Gastrocnemius medialis (tissue), 4 donors: ENCODE measurements at regions not wholly inside any gene's neighbourhood (a gene's known extent, or its start where the extent isn't known, plus 50 kb on each side); places are given as distances from the start of the nearest gene placed in this dataset.
"Not testable (repeated sequence)": the region's sequence is repeated elsewhere in the genome, so short reads cannot be mapped to it uniquely, and the experiment has no call there.

Experiments used
- ATAC-seq, 2 donors: fragments of 150-250 bp; one replicate each; pipeline ENCODE4 v1.9.1; 2016
- DNase-seq, 2 donors: peaks; one replicate each; pipeline ENCODE4 v3.0.0-alpha.2; 2019
- H3K27ac ChIP-seq, 4 donors: fragments of 200-600 bp; sonication (generic); 1 replicate in 1 of 4; 2 replicates in 3 of 4; pipeline ENCODE4 v1.5.1; 2016 to 2018; ENCODE audit warnings: mild to moderate bottlenecking in 2 of 4, moderate library complexity in 1 of 4
- H3K27me3 ChIP-seq, 3 donors: fragments of 200-600 bp; sonication (generic) in 2 of 3; 1 replicate in 1 of 3; 2 replicates in 2 of 3; pipeline versions ENCODE4 v1.5.1 to v1.6.0; 2016 to 2019; ENCODE audit warnings: mild to moderate bottlenecking in 1 of 3, moderate library complexity in 1 of 3
- H3K36me3 ChIP-seq, 2 donors: fragments of 200-600 bp; sonication (generic) in 1 of 2; one replicate each; pipeline ENCODE4 v1.5.1; 2017 to 2018
- H3K4me1 ChIP-seq, 2 donors: fragments of 200-600 bp; sonication (generic) in 1 of 2; one replicate each; pipeline ENCODE4 v1.5.1; 2016 to 2017; ENCODE audit warnings: mild to moderate bottlenecking in 2 of 2
- H3K4me3 ChIP-seq, 4 donors: fragments of 200-600 bp; sonication (generic) in 3 of 4; 1 replicate in 1 of 4; 2 replicates in 3 of 4; pipeline ENCODE4 v1.5.1; 2016 to 2019; ENCODE audit warnings: mild to moderate bottlenecking in 2 of 4
- H3K9me3 ChIP-seq, 3 donors: fragments of 200-600 bp; sonication (generic) in 2 of 3; 1 replicate in 1 of 3; 2 replicates in 2 of 3; pipeline ENCODE4 v1.5.1; 2016 to 2019
- CTCF ChIP-seq, 5 experiments: fragments of 450-650 bp in 3 of 5; fragments of 200-600 bp in 2 of 5; sonication (generic) in 2 of 5; IDR thresholded peaks in 4 of 5; conservative IDR thresholded peaks in 1 of 5; 1 replicate in 4 of 5; 2 replicates in 1 of 5; pipeline ENCODE4 v1.5.1; 2016 to 2019; ENCODE audit warnings: antibody characterized with exemption in 5 of 5, mild to moderate bottlenecking in 3 of 5, moderate library complexity in 3 of 5
- POLR2A ChIP-seq, 2 donors: fragments of 450-650 bp; IDR thresholded peaks; one replicate each; pipeline ENCODE4 v1.6.1; 2017; ENCODE audit warnings: antibody characterized with exemption in 2 of 2, mild to moderate bottlenecking in 2 of 2, moderate library complexity in 2 of 2
- in situ Hi-C, 4 donors: fragments of 200-750 bp; cut with MboI; loops; one replicate each; pipeline versions ENCODE4 v1.15.0 to v1.8.0; 2017; ENCODE audit warnings: low sequenced_read_pairs in 4 of 4
- intact Hi-C: fragments of 100-400 bp; cut with DNase I; formaldehyde crosslinking; loops from one replicate; pipeline ENCODE4 v1.15.1; 2023; ENCODE audit warnings: low total_unique reads

DNA sequence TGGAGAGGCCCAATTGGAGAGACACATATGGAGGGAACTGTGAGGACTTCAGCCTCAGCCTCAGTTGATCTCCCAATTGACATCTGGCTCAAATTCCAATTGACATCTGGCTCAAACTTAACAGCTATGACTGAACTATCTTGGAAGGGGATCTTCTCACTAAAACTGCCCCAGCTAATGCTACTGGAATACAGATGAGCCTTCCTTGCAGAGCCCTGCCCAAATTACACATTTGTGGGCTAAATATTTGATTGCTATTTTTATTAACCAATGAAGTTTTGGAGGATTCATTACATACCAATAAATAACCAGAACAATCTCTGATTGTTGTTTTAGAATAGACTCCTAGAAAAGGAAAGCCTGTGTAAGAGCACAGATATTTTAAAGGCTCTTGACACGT is 189.0 kb upstream of the THUMPD2 start:
- DNase-seq (no peak), ATAC-seq (no peak)
- H3K27me3 ChIP-seq, result no peaks in the 10 kb centered on the region
- TF ChIP-seq POLR2A (IDR thresholded peaks at IDR 0.05), result no peak
- no peak for TF ChIP-seq CTCF (IDR thresholded peaks at IDR 0.05 in 4 of 5, conservative IDR thresholded peaks at IDR 0.05 in 1 of 5)
- H3K27ac ChIP-seq, result no peak overlapping the region
- intact Hi-C loops, result no loop called here
- no peaks in the 10 kb centered on the region for H3K9me3 ChIP-seq
- no peaks in the 10 kb centered on the region for H3K36me3 ChIP-seq
- no peak overlapping the region for H3K4me3 ChIP-seq
- in situ Hi-C loops, result no loop called here
- H3K4me1 ChIP-seq, result no peaks in the 10 kb centered on the region

DNA sequence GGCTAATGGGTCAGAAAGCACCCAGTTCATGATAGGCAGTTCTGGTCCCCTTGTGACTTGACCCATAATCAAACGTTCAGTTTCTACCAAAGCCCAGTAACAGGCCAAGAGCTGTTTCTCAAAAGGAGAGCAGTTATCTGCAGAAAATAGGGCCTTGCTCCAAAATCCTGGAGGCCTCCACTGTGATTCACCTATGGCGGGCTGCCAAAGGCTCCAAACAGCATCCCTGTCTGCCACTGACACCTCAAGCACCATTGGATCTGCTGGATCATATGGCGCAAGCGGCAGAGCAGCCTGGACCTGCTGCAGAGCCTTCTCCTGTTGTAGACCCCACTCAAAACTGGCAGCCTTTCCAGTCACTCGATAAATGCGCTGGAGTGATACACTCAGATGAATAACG is 181.6 kb upstream of the THUMPD2 start:
- H3K27ac ChIP-seq, in situ Hi-C loops, ATAC-seq, H3K36me3 ChIP-seq, H3K4me1 ChIP-seq, DNase-seq, intact Hi-C loops, H3K9me3 ChIP-seq, H3K27me3 ChIP-seq, H3K4me3 ChIP-seq: not testable (repeated sequence)

- Histone ChIP-seq H3K4me3 (no peak overlapping the region), H3K4me1 (no peaks in the 10 kb centered on the region), H3K27me3 (no peaks in the 10 kb centered on the region), H3K27ac (no peak overlapping the region), H3K9me3 (no peaks in the 10 kb centered on the region), H3K36me3 (no peaks in the 10 kb centered on the region)
- in situ Hi-C loops, result no loop called here
- intact Hi-C loops, result no loop called here
- no peak for ATAC-seq
- TF ChIP-seq CTCF (IDR thresholded peaks at IDR 0.05 in 4 of 5, conservative IDR thresholded peaks at IDR 0.05 in 1 of 5) (no peak), POLR2A (IDR thresholded peaks at IDR 0.05) (no peak)
- DNase-seq, result no peak
Measured at GRCh38 chr2:39954346-39954745, 175.3 kb upstream of the THUMPD2 start.

DNA sequence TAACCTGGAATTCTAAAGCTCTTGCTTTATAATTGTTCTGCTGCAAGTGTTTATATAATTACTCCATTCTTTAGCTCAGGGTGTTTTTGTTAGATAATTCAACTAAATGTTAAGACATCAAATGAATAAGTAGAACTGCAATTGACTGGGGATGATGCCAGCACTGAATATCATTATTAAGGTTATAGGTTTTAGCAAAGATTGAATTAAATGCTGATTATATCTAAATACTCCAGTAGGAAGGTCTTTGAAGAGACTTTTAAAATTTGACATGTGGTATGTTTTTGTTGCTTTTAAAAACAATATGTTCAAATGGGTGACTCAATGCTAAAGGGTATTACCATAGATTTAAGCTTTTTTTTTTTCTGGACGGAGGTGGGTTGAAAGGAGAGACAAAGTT is 170.1 kb upstream of the THUMPD2 start:
- Histone ChIP-seq H3K27me3 (no peaks in the 10 kb centered on the region), H3K4me1 (no peaks in the 10 kb centered on the region), H3K4me3 (no peak overlapping the region), H3K9me3 (no peaks in the 10 kb centered on the region), H3K27ac (no peak overlapping the region), H3K36me3 (no peaks in the 10 kb centered on the region)
- ATAC-seq (no peak), DNase-seq (no peak)
- TF ChIP-seq CTCF (IDR thresholded peaks at IDR 0.05 in 4 of 5, conservative IDR thresholded peaks at IDR 0.05 in 1 of 5) (no peak), POLR2A (IDR thresholded peaks at IDR 0.05) (no peak)
- intact Hi-C loops (no loop called here), in situ Hi-C loops (no loop called here)

DNA sequence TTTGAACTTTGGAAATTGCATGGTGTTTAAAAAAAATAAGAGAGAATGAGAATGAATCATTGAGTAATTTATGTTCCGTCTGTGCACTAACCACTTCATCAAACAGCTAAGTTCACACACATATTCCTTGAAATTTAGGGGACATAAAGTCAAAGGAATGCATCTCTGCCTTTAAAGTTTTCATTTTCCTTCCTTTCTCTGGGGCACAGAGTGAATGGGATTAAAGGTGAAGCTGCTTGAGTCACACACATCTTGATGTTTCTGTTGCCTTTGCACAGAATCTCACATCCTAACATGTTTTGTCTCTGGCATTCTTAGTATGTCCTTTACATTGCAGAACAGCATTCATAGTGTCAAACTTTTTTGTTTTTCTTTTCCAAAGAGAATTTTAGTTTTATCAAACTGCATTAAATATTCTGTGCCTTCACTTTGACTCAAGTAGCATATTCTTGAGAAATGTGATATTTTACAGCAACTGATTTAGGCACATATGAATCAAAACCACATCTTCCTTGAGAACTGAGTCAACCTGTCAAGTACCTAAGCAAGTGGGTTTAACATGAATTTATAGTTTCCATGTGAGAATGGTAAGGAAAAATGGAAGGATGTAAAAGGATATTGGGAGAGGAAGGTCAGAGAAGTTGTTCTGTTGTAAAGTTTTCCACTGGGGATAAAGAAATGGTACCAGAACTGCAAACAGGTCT is 169.1 kb upstream of the THUMPD2 start:
- intact Hi-C loops, result no loop called here
- H3K4me3 ChIP-seq, result no peak overlapping the region
- no peaks in the 10 kb centered on the region for H3K9me3 ChIP-seq
- no peak for ATAC-seq
- no peak for TF ChIP-seq CTCF (IDR thresholded peaks at IDR 0.05 in 4 of 5, conservative IDR thresholded peaks at IDR 0.05 in 1 of 5)
- TF ChIP-seq POLR2A (IDR thresholded peaks at IDR 0.05), result no peak
- H3K27ac ChIP-seq, result no peak overlapping the region
- no peak for DNase-seq
- no peaks in the 10 kb centered on the region for H3K4me1 ChIP-seq
- H3K27me3 ChIP-seq, result no peaks in the 10 kb centered on the region
- no peaks in the 10 kb centered on the region for H3K36me3 ChIP-seq
- in situ Hi-C loops, result no loop called here
